ENCODE measurements at regions not wholly inside any gene's neighbourhood (a gene's known extent, or its start where the extent isn't known, plus 50 kb on each side); places are given as distances from the start of the nearest gene placed in this dataset.

- TF ChIP-seq, protein P1, sequence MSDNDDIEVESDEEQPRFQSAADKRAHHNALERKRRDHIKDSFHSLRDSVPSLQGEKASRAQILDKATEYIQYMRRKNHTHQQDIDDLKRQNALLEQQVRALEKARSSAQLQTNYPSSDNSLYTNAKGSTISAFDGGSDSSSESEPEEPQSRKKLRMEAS (IDR thresholded peaks at IDR 0.05; ENCODE audit: insufficient read depth, insufficient read length): no peak
- TF ChIP-seq MYC (IDR thresholded peaks at IDR 0.05; ENCODE audit: low read depth, low read length) (no peak), FOS (IDR thresholded peaks at IDR 0.05; ENCODE audit: borderline replicate concordance, insufficient read depth, low read length) (no peak), POLR2A (IDR thresholded peaks at IDR 0.05; ENCODE audit: low read depth, low read length) (no peak)
- TF ChIP-seq, protein P2, sequence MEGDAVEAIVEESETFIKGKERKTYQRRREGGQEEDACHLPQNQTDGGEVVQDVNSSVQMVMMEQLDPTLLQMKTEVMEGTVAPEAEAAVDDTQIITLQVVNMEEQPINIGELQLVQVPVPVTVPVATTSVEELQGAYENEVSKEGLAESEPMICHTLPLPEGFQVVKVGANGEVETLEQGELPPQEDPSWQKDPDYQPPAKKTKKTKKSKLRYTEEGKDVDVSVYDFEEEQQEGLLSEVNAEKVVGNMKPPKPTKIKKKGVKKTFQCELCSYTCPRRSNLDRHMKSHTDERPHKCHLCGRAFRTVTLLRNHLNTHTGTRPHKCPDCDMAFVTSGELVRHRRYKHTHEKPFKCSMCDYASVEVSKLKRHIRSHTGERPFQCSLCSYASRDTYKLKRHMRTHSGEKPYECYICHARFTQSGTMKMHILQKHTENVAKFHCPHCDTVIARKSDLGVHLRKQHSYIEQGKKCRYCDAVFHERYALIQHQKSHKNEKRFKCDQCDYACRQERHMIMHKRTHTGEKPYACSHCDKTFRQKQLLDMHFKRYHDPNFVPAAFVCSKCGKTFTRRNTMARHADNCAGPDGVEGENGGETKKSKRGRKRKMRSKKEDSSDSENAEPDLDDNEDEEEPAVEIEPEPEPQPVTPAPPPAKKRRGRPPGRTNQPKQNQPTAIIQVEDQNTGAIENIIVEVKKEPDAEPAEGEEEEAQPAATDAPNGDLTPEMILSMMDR (IDR thresholded peaks at IDR 0.05; ENCODE audit: extremely low read depth in 1 of 2, insufficient read depth in 1 of 2, low read depth in 1 of 2, low read length in 2 of 2): no peak
These were observed 314.3 kb upstream of the RASGRP1 start for GRCh38 chr15:38878926-38879325.

Data from endothelial cell of umbilical vein (primary cell).